C1 segment of cervical spinal cord (tissue), 14 donors: ENCODE measurements at regions not wholly inside any gene's neighbourhood (a gene's known extent, or its start where the extent isn't known, plus 50 kb on each side); places are given as distances from the start of the nearest gene placed in this dataset.
"Not testable (repeated sequence)": the region's sequence is repeated elsewhere in the genome, so short reads cannot be mapped to it uniquely, and the experiment has no call there.

Source experiments
- DNase-seq, 14 donors: peaks; one replicate each; lab custom pipeline; 2025; lab: John Stamatoyannopoulos, UW

- DNase-seq = no peak
Measured at GRCh38 chr21:17238468-17238867, 274.4 kb upstream of the CXADR start.

- no peak for DNase-seq
Measured at GRCh38 chr21:17250778-17251241, 262.0 kb upstream of the CXADR start.

DNA sequence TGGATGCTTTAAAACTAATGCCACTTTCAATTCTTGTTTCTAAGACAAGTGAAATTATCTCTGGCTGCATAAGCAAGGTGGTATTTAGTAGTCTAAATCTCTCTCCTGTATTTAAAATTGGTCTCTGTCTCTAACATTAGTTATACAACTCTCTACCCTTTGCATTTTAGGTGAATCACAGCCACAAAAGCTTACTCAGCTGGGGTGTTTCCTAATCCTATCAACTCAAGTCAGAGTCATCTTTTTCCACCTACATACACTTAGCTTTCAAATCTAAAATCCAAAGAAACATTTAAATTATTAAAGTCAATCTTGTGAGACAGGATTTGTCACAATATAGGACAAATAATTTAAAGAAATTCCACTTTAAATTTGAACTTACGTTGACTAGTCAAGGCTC, 255.1 kb upstream of the CXADR start:
- DNase-seq = no peak

DNA sequence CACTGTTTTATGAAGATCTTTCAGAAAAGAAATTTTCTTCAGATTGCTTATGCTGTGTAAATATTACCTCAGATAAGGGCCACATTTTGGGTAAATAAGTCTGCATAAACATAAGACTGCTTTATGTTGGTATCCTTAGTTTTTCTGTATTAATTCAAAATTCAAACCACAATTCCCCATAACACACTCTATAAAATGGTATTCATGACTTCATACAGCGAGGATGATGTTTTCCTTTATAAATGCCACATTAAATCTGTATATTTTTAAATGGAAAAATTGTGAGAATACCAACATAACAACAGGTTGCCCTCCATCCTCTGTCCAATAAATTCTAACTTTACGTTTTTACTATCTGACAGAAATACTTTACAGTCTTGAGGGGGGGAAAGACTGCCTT, 248.7 kb upstream of the CXADR start:
- DNase-seq = no peak

DNA sequence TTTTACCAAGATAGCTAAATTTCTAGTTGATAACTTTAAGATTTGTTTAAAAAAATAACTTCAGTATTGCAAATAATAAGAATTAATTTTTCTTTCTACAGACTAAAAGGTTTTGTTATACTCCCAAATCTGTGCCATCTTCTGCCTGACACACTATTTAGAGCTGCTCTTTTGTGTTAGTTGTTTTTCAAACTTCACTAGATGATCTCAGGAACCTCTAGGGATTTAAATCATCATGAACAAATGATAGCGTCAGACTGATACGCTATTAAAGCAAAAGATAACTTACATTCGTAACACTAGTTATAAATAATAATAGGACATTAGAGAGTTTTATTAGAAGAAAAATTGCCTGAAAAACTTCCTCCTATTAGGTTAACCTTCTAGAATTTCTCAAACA, 243.1 kb upstream of the CXADR start:
- no peak for DNase-seq

DNA sequence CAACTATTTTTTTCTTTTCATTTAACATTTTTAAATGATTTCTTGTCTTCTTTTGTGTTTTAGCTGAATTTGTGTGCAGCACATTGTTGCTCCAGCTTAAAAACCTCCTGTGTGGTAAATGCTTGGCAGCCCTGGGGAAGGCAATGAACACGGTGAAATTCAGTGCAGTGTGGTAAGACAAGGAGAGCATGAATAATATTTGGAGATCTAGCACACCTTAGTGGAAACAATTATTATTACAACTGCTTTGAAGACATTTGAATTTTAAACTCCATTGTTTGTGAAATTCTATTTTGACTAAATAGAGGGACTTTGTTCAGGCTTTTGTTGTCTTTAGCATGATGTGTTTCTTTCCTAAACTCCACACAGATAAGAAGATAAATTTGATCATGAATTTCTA, 242.6 kb upstream of the CXADR start:
- peak in 4 of 14 donors; percentile 0 to 14 (median 3) for DNase-seq

DNA sequence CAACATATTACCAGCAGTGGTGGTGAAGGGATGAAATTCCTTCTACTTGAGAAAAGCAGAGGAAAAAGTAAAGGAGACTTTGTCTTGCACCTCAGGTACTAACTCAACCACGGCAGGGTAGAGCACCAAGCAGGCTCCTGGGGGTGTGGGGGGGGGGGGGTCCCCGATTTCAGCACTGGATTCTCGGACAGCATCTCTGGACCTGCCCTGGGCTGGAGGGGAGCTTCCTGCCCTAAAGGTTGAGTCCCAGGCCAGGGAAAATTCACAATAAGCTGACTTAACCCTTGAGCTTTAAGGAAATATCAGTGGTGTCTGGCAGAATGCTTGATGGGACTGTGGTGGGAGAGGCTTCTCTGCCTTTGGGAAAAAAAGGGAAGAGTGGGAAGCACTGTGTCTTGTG, 233.2 kb upstream of the CXADR start:
- DNase-seq = no peak

DNA sequence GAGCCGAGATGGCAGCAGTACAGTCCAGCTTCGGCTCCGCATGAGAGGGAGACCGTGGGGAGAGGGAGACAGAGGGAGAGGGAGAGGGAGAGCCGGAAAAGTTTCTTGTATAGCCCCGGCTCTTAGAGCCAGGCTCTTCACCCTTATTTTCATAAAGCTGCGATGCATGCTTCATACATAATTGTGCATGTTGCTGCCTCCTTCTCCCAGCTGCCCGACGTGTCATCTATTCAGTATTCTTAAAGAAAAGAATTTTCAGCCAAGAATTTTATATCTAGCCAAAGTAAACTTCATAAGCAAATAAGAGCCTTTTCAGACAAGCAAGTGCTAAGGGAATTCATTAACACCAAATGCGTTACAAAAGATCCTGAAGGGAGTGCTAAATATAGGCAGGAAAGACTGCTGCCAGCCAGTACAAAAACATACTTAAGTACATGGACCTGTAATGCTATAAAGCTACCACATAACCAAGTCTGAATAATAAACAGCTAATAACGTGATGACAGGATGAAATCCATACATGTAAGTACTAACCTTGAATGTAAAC, 219.8 kb upstream of the CXADR start:
- not testable (repeated sequence) for DNase-seq

DNA sequence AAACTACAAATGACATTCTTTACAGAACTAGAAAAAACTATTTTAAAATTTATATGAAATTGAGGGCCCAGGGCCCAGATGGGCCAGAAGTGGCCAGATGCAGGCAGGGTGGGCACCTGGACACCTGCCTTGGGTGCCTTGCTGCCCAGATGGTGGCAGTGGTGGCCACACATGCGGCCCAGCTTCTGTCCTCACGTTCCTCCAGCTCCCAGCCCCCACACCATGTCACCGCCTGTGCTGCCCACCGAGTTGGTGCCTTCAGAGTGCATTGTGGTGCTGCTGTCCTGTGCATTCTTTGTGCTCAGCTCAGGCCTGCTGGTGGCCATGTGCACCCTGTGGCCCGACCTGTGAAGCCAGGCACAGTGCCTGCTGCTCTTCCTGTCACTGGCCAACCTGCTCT, 216.8 kb upstream of the CXADR start:
- no peak for DNase-seq

DNA sequence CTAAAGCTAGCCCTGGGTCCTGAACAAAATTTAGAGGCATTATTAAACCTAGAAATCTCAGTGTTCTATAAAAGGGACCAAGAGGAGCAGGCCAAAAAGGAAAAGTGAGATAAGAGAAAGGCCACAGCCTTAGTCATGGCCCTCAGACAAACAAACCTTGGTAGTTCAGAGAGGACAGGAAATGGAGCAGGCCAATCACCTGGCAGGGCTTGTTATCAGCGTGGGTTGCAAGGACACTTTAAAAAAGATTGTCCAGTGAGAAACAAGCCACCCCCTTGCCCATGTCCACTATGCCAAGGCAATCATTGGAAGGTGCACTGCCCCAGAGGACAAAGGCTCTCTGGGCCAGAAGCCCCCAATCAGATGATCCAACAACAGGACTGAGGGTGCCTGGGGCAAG, 213.3 kb upstream of the CXADR start:
- not testable (repeated sequence) for DNase-seq

GRCh38 chr21:17327715-17328114, 185.1 kb upstream of the CXADR start:
- not testable (repeated sequence) for DNase-seq

GRCh38 chr21:17334484-17334883, 178.4 kb upstream of the CXADR start:
- DNase-seq = no peak

DNA sequence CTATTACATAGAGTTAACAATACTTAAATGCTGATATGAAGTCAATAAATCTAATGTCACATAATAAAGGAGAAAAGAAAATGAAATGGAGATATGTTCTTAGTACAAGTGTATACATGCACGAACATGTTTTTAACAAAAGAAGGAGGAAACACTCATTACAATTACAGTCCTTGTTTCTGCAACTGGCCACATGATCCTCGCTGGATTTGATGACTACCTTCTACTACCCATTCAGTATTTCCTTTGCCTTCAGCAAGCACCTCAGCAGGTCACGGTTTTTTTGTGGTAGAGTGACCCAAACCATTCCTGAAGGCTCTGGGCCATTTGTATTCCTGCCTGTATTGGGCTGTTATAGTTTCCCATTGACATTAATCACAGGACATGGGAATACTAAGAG, 172.8 kb upstream of the CXADR start:
- DNase-seq = no peak

- DNase-seq = no peak
Measured at GRCh38 chr21:17343055-17343454, 169.8 kb upstream of the CXADR start.

DNA sequence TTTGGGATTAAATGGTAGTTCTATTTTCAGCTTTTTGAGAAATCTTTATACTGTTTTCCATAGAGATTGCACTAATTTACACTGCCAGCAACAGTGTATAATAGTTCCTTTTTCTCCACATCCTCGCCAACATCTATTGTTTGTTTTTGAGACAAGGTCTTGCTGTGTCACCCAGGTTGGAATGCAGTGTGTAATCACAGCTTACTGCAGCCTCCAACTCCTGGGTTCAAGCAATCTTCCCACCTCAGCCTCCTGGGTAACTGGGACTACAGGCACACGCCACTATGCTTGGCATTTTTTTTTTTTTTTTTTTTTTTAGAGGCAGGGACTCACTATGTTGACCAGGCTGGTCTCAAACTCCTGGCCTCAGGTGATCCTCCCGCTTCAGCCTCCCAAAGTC, 164.5 kb upstream of the CXADR start:
- no peak for DNase-seq

DNA sequence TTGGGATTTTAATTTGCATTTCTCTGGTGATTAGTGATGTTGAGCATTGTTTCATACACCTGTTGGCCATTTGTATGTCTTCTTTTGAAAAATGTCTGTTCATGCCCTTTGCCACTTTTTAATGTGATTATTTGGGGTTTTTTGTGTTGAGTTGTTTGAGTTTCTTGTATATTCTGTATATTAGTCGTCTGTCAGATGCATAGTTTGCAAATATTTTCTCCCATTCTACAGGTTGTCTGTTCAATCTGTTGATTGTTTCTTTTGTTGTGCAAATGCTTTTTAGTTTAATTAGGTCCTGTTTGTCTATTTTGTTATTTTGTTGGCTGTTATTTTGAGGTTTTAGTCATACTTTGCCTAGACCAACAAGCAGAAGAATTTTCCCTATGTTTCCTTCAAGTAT, 164.0 kb upstream of the CXADR start:
- DNase-seq = no peak

GRCh38 chr21:17351766-17352165, 161.1 kb upstream of the CXADR start:
- no peak for DNase-seq

DNA sequence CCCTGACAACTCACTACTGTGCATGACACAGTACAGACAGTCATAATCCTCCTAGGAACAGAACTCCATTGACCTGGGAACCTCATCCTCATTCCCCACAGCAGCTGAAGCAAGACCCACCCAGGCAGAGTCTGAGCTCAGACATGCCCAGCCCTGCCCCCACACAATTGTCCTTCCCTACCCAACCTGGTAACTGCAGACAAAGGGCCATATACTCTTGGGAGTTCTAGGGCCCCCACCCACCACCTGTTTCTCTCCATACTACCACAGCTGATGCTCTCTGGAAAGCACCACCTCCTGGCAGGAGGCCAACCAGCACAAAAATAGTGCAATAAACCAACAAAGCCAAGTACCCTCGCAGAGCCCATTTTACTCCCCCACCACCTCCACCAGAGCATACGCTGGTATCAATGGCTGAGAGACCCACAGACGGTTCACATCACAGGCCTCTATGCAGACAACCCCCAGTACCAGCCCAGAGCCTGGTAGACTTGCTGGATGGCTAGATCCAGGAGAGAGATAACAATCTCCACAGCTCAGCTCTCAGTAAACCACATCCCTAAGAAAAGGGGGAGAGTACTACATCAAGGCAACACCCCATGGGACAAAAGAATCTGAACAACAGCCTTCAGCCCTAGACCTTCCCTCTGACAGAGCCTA, 159.7 kb upstream of the CXADR start:
- DNase-seq = no peak

DNA sequence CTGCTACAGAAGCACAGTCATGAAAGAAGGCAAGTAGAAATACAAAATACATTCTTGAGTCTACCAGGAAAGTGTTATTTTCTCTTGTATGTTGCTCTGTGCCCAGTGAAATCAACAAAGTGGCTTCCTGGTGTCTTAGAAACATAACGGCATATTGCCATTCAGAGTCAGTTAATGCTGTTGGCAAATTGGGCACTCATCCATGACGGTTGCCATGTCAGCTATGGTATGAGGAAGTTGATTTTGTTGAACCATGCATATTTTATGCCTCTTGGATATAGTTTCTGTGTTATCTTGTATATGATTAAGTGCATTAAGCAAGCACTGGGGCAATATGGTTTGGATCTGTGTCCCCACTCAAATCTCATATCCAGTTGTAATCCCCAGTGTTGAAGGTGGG, 153.1 kb upstream of the CXADR start:
- no peak for DNase-seq

- no peak for DNase-seq
Measured at GRCh38 chr21:17368748-17369363, 144.0 kb upstream of the CXADR start.

GRCh38 chr21:17370263-17370662, 142.6 kb upstream of the CXADR start:
- no peak for DNase-seq

GRCh38 chr21:17370916-17371315, 141.9 kb upstream of the CXADR start:
- DNase-seq = no peak

- DNase-seq = no peak
Measured at GRCh38 chr21:17371450-17371849, 141.4 kb upstream of the CXADR start.
